ENCODE measurements at regions not wholly inside any gene's neighbourhood (a gene's known extent, or its start where the extent isn't known, plus 50 kb on each side); places are given as distances from the start of the nearest gene placed in this dataset.

DNA sequence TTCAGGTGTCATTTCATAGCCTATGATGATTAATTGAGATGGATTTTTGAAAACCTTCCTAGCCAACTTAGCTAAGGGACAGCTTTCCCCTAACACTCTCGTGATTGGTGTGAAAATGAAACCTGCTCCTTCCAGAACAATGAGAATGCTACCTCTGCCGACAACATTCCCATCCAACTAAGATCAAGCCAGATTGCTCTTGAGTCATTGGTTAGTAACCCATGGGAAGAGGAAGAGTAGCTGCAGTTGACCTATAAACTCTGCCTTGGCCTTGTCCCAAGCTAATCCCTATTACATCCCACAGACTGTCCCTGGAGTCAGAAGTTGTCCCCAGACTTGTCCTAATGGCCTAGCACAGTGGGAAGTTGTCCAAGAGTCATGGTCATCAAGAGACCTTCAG is 80.5 kb upstream of the SVIL start:
- TF ChIP-seq EZH2 (IDR thresholded peaks at IDR 0.05; ENCODE audit: borderline replicate concordance, low read depth, low read length, severe bottlenecking): no peak
- TF ChIP-seq, protein P1, sequence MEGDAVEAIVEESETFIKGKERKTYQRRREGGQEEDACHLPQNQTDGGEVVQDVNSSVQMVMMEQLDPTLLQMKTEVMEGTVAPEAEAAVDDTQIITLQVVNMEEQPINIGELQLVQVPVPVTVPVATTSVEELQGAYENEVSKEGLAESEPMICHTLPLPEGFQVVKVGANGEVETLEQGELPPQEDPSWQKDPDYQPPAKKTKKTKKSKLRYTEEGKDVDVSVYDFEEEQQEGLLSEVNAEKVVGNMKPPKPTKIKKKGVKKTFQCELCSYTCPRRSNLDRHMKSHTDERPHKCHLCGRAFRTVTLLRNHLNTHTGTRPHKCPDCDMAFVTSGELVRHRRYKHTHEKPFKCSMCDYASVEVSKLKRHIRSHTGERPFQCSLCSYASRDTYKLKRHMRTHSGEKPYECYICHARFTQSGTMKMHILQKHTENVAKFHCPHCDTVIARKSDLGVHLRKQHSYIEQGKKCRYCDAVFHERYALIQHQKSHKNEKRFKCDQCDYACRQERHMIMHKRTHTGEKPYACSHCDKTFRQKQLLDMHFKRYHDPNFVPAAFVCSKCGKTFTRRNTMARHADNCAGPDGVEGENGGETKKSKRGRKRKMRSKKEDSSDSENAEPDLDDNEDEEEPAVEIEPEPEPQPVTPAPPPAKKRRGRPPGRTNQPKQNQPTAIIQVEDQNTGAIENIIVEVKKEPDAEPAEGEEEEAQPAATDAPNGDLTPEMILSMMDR (IDR thresholded peaks at IDR 0.05; ENCODE audit: borderline replicate concordance, extremely low read depth, low read length, poor library complexity, severe bottlenecking): no peak
- no peak overlapping the region for H3K4me3 ChIP-seq (ENCODE audit: low read depth in 1 of 2, low read length in 2 of 2)
- no peak overlapping the region for H3K27ac ChIP-seq (ENCODE audit: low read length)
- peaks cover 17% of the 10 kb centered on the region for H3K9me3 ChIP-seq (ENCODE audit: insufficient read depth, low read length, severe bottlenecking)
- H3K27me3 ChIP-seq (ENCODE audit: insufficient read depth, low read length, poor library complexity): no peaks in the 10 kb centered on the region
- H3K36me3 ChIP-seq (ENCODE audit: insufficient read depth, low read length): 0 out of 2 replicates have a peak, but pooled peaks cover 5% of the 10 kb centered on the region
- ATAC-seq (ENCODE audit: insufficient read depth, low read depth): no peak
- peaks cover 73% of the 10 kb centered on the region for H3K79me2 ChIP-seq (ENCODE audit: insufficient read depth, low read length)
- no peak overlapping the region for H3K4me2 ChIP-seq (ENCODE audit: insufficient read depth, low read length)
- no peak for DNase-seq
- H2AFZ ChIP-seq (ENCODE audit: low read depth, low read length): no peak overlapping the region
- H3K9ac ChIP-seq (ENCODE audit: low read depth, low read length): no peak overlapping the region
- H4K20me1 ChIP-seq (ENCODE audit: insufficient read depth, low read length): peaks cover 2% of the 10 kb centered on the region; the same call in 1 of the 2 replicates
- no peaks in the 10 kb centered on the region for H3K4me1 ChIP-seq (ENCODE audit: insufficient read depth, low read length)

DNA sequence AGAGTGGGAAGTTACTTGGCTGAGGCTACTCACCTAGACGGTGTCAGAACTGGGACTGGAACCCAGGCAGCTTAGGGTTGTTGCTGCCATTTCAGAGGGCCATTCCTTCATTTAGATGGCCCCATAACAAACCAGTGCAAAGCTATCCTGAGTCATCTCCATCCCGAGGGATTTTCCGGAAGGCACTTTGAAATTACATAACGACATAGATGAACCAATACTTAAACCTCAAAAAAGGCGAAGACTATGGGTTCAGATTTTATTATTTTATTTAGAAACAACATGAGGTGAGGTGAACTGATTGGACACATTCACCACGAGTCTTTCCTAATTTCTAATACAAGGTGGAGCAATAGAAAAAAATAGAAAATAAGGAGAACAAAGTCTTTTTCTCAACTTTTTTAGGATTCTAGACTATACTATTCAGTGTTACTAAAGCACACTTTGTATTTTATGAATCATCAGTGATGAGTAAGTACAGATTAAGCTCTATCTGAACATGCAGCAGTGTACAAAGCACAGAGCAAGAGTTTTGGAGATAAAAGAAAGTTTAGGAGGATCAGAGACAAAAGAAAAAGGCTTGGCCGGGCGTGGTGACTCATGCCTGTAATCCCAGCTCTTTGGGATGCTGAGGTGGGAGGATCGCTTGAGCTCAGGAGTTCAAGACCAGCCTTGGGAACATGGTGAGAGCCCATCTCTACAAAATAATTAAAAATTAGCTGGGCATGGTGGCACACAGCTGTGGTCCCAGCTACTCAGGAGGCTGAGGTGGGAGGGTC is 79.5 kb upstream of the SVIL start:
- Histone ChIP-seq H3K9me3 (ENCODE audit: insufficient read depth, low read length, severe bottlenecking) (peaks cover 8% of the 10 kb centered on the region), H3K36me3 (ENCODE audit: insufficient read depth, low read length) (0 out of 2 replicates have a peak, but pooled peaks cover 5% of the 10 kb centered on the region), H3K27ac (ENCODE audit: low read length) (no peak overlapping the region), H2AFZ (ENCODE audit: low read depth, low read length) (no peak overlapping the region), H3K9ac (ENCODE audit: low read depth, low read length) (no peak overlapping the region), H3K27me3 (ENCODE audit: insufficient read depth, low read length, poor library complexity) (no peaks in the 10 kb centered on the region), H3K79me2 (ENCODE audit: insufficient read depth, low read length) (peaks cover 66% of the 10 kb centered on the region), H3K4me1 (ENCODE audit: insufficient read depth, low read length) (no peaks in the 10 kb centered on the region), H4K20me1 (ENCODE audit: insufficient read depth, low read length) (peaks cover 8% of the 10 kb centered on the region; the same call in 1 of the 2 replicates), H3K4me2 (ENCODE audit: insufficient read depth, low read length) (no peak overlapping the region), H3K4me3 (ENCODE audit: low read depth in 1 of 2, low read length in 2 of 2) (no peak overlapping the region)
- TF ChIP-seq, protein P1 (IDR thresholded peaks at IDR 0.05; ENCODE audit: borderline replicate concordance, extremely low read depth, low read length, poor library complexity, severe bottlenecking): no peak
- no peak for TF ChIP-seq EZH2 (IDR thresholded peaks at IDR 0.05; ENCODE audit: borderline replicate concordance, low read depth, low read length, severe bottlenecking)
- no peak for ATAC-seq (ENCODE audit: insufficient read depth, low read depth)
- DNase-seq: no peak

DNA sequence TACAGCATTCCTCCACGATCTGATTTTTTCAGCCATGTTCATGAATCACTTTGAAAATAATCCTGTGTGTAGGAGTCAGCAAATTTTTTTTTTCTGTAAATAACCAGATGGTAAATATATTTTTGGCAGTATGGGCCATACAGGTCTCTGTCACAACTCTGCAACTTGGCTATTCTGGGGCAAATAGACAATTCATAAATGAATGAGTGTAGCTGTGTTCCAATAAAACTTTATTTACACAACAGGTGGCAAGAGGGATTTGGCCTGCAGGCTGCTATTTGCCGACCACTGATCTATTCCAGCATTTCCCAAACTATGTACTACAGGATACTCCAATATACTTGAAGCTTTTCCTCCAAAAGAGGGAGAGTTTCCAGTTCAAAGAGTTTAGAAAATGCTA is 78.7 kb upstream of the SVIL start:
- Histone ChIP-seq H3K9me3 (ENCODE audit: insufficient read depth, low read length, severe bottlenecking) (peaks cover 2% of the 10 kb centered on the region), H3K79me2 (ENCODE audit: insufficient read depth, low read length) (peaks cover 60% of the 10 kb centered on the region), H3K4me3 (ENCODE audit: low read depth in 1 of 2, low read length in 2 of 2) (no peak overlapping the region), H3K4me1 (ENCODE audit: insufficient read depth, low read length) (no peaks in the 10 kb centered on the region), H2AFZ (ENCODE audit: low read depth, low read length) (no peak overlapping the region), H3K4me2 (ENCODE audit: insufficient read depth, low read length) (no peak overlapping the region), H4K20me1 (ENCODE audit: insufficient read depth, low read length) (peaks cover 12% of the 10 kb centered on the region; the same call in 1 of the 2 replicates), H3K27ac (ENCODE audit: low read length) (no peak overlapping the region), H3K9ac (ENCODE audit: low read depth, low read length) (no peak overlapping the region), H3K36me3 (ENCODE audit: insufficient read depth, low read length) (0 out of 2 replicates have a peak, but pooled peaks cover 2% of the 10 kb centered on the region), H3K27me3 (ENCODE audit: insufficient read depth, low read length, poor library complexity) (no peaks in the 10 kb centered on the region)
- DNase-seq: no peak
- TF ChIP-seq EZH2 (IDR thresholded peaks at IDR 0.05; ENCODE audit: borderline replicate concordance, low read depth, low read length, severe bottlenecking): no peak
- TF ChIP-seq, protein P1 (IDR thresholded peaks at IDR 0.05; ENCODE audit: borderline replicate concordance, extremely low read depth, low read length, poor library complexity, severe bottlenecking): no peak
- ATAC-seq (ENCODE audit: insufficient read depth, low read depth): no peak

Data from DND-41 (cell line).